G401 (cell line): ENCODE measurements at regions not wholly inside any gene's neighbourhood (a gene's known extent, or its start where the extent isn't known, plus 50 kb on each side); places are given as distances from the start of the nearest gene placed in this dataset.

Source experiments
- DNase-seq: peaks from one replicate; pipeline ENCODE4 v3.0.0-alpha.2; 2015; ENCODE audit warnings: low spot score
- in situ Hi-C: cut with HindIII; loops from 2 replicates; pipeline ENCODE4 v1.10.0; 2016; ENCODE audit warnings: low sequenced_read_pairs, mixed read lengths

GRCh38 chr12:94792693-94793092 is 142.3 kb upstream of the TMCC3 start:
- in situ Hi-C loops = no loop called here
- no peak for DNase-seq

DNA sequence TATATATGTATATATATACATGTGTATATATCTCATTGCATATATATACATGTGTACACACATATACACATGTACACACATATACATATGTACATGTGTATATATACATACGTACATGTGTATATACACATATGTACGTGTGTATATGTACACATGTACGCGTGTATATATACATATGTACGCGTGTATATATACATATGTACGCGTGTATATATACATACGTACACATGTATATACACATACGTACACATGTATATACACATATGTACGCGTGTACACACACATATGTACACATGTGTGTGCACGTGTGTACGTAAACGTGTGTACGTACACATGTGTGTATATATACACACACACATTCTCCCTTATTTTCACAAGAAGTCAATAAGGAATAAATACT is 141.6 kb upstream of the TMCC3 start:
- no peak for DNase-seq
- in situ Hi-C loops = no loop called here

- no peak for DNase-seq
- in situ Hi-C loops = no loop called here
These were observed 140.5 kb upstream of the TMCC3 start for GRCh38 chr12:94790825-94791224.

- DNase-seq = no peak
- in situ Hi-C loops = no loop called here
These were observed 140.0 kb upstream of the TMCC3 start for GRCh38 chr12:94790370-94790769.

DNA sequence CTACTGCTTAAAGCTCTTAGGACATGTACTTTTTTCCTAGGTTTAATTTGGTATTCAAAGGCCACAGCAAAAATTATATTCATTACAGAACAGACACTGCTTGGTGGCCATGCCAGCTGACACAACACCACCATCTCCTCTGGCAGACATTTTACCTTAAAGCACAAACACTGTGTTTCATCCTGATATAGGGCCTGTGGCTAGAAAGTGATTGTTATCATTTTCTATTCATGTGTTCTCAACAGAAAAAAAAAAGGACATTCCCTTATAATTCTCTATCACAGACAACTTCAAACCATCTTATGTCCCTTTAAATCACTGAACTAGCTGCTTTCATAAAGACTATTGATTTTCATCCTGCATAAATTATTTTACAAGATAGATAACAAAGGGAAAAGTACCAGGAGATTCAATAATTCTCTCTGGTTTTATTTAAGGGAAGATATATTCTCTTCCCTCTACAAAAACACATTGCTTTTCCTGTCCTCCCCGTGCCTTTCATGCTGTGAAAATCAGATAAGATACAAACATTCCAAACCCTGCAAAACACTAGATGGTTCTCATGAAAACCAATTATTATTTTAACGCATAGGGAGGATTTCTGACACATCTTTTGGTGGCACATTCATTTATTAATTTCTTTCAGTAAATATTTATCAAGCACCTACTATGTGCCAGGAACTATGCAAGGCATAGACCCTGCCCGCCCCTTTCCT is 139.3 kb upstream of the TMCC3 start:
- in situ Hi-C loops = no loop called here
- DNase-seq = no peak

DNA sequence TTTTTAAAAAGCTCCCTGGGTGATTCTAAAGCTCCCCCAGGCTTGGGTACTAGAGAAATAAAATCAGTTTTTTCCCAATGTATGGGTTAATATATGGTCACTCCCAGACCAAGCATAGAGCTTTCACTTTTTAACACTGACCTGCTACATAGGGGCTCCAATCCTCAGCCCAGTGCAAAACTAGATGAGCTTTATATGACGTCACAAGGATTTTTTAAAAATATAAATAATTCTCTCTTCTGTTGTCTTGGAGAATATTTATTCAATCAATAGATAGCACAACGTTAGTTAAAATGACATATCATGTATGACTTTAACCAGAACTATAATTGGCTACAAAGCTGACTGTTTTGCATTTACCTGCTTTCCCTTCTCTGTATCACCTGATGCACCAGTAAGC is 137.9 kb upstream of the TMCC3 start:
- DNase-seq = no peak
- in situ Hi-C loops = no loop called here

- in situ Hi-C loops = no loop called here
These were observed 136.5 kb upstream of the TMCC3 start for GRCh38 chr12:94786906-94787305.

GRCh38 chr12:94783862-94784261 is 133.5 kb upstream of the TMCC3 start:
- in situ Hi-C loops = no loop called here
- no peak for DNase-seq

More at GRCh38 chr12:94786906-94787305, 136.5 kb upstream of the TMCC3 start:
- DNase-seq = no peak

- DNase-seq = no peak
- in situ Hi-C loops = no loop called here
These were observed 133.0 kb upstream of the TMCC3 start for GRCh38 chr12:94783343-94783742.

DNA sequence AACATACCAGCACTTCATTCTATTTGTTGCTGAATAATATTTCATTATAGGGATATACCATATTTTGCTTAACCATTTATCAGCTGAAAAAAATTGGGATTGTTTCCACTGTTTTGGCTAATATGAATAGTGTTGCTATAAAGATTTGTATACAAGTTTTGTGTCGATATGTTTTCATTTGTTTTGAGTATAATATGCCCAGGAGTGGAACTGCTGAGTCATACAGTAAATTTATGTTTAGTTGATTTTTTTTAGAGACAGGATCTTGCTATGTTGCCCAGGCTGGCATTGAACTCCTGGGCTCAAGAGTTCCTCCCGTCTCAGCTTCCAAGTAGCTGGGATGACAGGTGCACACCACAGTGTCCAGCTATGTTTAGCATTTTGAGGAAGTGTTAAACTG is 131.5 kb upstream of the TMCC3 start:
- in situ Hi-C loops = no loop called here
- DNase-seq = no peak

DNA sequence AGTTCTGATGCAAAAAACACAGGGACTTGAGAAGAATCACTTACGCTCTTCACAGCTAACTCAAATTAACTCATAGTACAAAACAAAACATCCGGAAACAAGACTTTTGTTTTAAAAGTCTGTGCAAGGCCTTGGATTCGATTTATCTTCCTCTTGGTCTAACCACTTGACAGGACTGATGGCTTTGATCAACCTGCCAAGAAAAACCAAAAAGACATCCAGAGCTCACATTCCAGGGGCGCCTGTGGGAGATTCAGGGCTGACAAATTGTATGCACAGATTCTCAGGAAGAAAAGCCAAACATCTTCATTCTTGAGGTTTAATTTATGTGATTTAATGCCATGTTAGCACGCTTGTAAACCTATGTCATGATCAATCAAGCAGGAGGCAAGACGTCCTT is 129.1 kb upstream of the TMCC3 start:
- DNase-seq = no peak
- in situ Hi-C loops = no loop called here

DNA sequence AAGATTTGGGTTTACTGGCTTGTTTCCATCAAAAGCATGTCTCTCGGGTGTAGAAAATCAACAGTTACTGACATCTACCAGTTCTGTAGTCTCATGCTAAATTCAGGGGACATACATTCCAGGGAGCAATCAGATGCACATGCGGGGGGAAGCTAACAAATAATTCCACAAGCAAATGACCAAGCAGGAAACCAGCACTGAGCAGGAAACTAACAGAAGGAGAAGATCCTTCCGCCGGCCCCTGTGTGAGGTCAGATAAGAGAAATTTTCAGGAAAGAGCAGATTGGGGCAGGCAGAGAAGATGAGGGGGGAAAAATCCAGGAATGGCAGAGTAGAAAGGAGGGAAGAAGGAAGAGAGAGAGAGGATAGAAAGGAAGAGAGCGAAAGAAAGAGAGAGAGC is 127.6 kb upstream of the TMCC3 start:
- in situ Hi-C loops = no loop called here
- no peak for DNase-seq

GRCh38 chr12:94775710-94776109 is 125.4 kb upstream of the TMCC3 start:
- DNase-seq = no peak
- in situ Hi-C loops = no loop called here

DNA sequence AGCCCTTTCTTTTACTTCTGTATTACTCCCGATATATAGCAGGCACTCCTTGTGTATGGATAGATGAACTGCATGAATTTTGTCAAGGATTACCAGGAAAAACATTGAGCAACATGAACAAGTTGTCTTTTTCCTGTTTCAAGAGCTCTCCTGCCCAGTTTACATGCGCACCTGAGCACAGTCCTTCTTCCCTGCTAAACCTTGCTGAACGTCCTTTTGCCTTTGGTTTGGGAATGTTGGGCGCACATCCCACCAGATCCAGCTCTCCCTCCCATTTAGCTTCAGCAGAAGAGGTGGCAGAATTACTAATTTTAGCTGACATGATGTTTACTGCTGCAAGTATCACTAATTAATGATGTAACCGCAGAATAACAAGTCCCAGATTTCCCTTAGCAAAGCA is 121.4 kb upstream of the TMCC3 start:
- DNase-seq = no peak
- in situ Hi-C loops = no loop called here

- in situ Hi-C loops = no loop called here
- no peak for DNase-seq
These were observed 120.8 kb upstream of the TMCC3 start for GRCh38 chr12:94771199-94771598.

GRCh38 chr12:94770791-94771190 is 120.4 kb upstream of the TMCC3 start:
- in situ Hi-C loops = no loop called here
- no peak for DNase-seq

DNA sequence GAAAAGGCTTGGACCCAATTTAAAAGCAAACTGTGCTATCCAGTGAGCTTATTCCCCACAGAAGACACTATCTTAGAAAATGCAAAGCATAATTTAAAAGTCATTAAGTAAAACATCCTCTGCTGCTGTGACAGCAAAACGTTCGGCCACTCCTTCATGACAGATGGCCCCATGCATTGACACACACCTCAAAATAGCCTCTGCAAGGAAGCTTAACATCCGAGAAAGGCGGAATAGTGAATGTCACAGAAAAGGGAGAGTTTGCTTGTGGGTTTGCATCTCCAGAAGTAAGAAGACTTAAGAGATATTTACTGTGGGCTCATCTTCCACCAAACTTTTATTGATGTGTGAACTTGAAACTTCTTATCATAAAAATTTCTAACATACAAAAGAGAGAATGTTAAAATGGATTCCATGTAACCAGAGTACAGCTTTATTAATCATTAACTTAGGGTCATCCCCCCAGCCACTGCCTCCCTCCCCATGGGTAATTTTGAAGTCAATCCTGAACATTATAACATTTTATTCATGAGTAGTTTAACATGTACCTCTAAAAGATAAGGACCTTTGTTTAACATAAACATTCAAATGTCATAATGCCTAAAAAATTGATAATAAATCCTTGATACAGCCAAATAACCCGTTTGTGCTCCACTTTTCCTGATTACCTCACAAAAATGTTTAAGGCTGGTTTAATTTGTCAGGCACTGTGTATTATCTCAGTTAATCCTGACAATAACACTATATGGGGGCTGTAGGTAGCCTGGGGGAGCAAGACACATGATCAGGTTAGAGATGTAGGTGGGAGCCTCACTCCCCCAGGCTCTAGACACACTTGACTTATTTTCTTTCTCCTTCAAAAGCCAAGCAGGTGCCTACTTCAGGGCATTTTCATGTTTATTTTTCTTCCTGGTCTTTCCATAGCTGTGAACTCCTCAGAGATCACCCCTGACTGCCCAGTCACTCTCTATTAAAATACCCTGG is 119.7 kb upstream of the TMCC3 start:
- DNase-seq = no peak
- in situ Hi-C loops = no loop called here

GRCh38 chr12:94769047-94769420 is 118.7 kb upstream of the TMCC3 start:
- in situ Hi-C loops = no loop called here
- DNase-seq = no peak

GRCh38 chr12:94768398-94769046 is 118.2 kb upstream of the TMCC3 start:
- in situ Hi-C loops = no loop called here
- DNase-seq = no peak

- no peak for DNase-seq
- in situ Hi-C loops = no loop called here
These were observed 117.6 kb upstream of the TMCC3 start for GRCh38 chr12:94767956-94768355.
